ENCODE measurements at regions not wholly inside any gene's neighbourhood (a gene's known extent, or its start where the extent isn't known, plus 50 kb on each side); places are given as distances from the start of the nearest gene placed in this dataset.
A peak's percentile ranks its signal among the peaks of the same experiment; 100 is the strongest.
"Not testable (repeated sequence)": the region's sequence is repeated elsewhere in the genome, so short reads cannot be mapped to it uniquely, and the experiment has no call there.

- DNase-seq (ENCODE audit: low read depth) = no peak
These were observed 91.6 kb downstream of the CMC2 start for GRCh38 chr16:80915079-80915450.

DNA sequence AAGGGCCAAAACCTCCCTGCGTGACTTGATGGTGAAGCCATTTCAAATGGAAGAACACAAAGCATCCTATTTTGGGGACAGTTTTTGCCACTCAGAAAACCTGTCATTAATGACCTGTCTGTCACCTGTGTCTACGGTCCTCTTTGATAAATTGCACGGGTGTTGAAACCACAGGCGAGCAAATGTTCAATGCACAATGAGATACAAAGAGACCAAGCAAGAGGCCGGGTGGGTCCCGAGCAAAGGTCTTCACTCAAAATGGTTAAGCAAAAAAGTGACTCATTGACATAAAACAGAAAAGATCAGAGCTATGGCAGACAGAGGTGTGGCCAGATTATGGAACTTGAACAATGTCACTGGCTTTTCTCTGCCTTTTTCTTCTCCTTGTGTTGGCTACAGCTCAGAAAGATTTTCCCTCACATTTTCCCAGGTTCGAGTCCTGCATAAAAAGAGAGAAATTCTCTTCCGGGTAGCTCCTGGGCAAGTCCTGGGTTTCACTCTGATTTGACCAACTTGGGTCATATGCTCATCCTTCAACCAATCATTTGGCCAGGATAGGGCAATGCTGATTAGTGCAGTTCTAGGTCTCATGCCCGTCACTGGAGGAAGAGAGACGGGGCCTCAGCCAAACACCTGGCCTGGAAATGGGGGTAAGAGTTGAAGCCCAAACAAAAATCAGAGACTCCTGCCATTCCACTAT, 92.2 kb downstream of the CMC2 start:
- no peak for DNase-seq (ENCODE audit: low read depth)

DNA sequence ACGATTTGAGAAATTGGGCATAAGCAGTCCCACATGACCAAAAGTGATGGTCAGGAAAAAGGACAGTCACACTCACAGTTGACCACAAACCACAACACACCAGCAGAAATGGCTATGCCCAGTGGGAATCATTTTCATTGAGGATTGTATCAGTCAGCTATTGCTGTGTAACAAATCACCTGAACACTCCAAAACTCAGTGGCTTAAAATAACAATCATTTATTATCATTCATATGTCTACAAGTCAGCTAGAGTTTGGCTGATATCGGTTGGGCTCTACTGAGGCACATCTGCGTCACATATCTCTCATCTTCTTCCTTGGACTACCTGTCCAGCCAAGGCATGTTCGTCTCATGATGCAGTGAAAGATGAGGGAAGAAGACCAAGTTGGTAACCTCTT, 93.3 kb downstream of the CMC2 start:
- no peak for DNase-seq (ENCODE audit: low read depth)

DNA sequence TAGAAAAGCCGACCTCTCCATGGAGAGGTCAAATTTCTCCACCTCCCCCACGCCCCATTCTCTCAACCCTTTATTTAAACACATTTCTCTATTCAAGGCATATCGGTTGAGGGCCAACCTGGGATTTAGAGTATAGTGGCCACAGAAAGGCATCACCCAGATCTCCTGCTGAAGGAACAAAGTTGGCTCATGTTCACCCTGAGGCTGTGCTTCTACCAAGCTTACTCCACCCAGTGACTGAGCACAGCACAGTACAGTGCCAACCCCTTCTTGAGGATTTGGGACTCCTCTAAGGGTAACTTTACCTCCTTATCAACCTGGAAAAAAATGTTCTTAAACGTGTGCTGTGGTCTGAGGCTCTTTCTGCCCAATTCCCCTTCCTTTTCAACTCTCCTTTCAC, 94.0 kb downstream of the CMC2 start:
- DNase-seq (ENCODE audit: low read depth) = no peak

DNA sequence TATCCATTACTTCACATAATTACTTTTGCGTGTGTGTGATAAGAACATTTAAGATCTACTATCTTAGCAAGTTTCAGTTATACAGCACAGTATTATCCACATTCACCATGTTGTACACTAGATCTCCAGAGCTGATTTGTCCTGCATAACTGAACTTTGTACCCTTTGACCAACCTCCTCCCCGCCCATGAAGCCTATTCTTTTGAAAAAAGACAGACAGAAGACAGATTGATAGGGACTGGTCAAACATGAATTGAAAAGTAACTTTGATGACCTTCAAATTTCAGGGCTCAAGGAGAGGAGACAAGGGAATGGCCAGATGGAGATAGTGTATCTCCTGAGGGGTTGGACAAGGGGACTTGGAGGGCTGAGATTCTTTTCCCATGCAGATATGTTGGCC, 96.3 kb downstream of the CMC2 start:
- no peak for DNase-seq (ENCODE audit: low read depth)

DNA sequence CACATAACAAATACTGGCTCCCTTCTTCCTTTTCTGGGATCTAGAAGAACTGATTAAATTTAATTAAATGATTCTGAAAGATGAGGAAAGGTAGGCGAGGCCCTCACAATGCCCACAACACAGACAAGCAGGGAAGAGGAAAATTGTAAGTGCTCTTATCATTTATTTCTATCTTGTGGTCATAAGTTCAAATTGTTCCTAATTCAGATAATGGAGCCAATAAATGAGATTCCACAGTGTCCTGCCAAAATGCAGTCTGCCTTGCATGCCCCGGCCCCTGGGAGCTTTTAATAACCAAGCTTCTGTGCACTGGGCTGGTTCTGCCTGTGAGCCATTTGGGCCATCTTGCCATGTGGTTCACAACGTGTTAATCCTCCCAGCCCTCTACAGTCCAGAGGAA, 97.0 kb downstream of the CMC2 start:
- DNase-seq (ENCODE audit: low read depth) = no peak

- DNase-seq (ENCODE audit: low read depth) = not testable (repeated sequence)
These were observed 100.5 kb downstream of the CMC2 start for GRCh38 chr16:80906169-80906568.

- no peak for DNase-seq (ENCODE audit: low read depth)
These were observed 99.2 kb upstream of the CDYL2 start for GRCh38 chr16:80903616-80904015.

GRCh38 chr16:80902306-80903110, 98.1 kb upstream of the CDYL2 start:
- DNase-seq (ENCODE audit: low read depth) = no peak

DNA sequence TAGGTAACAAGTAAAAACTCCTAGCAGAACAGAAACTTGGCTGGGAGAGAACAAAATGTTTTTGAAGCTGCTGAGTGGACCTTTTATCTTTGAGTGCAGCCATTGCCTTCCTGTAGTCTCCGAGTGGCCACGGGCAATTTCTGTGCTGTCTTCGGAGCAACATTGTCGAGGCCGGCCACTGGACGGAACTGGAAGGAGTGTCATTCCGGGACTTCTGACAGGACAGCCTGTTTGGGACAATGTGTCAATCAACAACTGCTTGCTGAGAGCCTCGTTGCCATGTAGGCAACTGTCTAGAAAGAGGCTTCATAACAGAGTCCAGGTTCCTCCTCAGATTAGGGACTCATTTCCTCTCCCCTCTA, 96.2 kb upstream of the CDYL2 start:
- DNase-seq (ENCODE audit: low read depth) = no peak

DNA sequence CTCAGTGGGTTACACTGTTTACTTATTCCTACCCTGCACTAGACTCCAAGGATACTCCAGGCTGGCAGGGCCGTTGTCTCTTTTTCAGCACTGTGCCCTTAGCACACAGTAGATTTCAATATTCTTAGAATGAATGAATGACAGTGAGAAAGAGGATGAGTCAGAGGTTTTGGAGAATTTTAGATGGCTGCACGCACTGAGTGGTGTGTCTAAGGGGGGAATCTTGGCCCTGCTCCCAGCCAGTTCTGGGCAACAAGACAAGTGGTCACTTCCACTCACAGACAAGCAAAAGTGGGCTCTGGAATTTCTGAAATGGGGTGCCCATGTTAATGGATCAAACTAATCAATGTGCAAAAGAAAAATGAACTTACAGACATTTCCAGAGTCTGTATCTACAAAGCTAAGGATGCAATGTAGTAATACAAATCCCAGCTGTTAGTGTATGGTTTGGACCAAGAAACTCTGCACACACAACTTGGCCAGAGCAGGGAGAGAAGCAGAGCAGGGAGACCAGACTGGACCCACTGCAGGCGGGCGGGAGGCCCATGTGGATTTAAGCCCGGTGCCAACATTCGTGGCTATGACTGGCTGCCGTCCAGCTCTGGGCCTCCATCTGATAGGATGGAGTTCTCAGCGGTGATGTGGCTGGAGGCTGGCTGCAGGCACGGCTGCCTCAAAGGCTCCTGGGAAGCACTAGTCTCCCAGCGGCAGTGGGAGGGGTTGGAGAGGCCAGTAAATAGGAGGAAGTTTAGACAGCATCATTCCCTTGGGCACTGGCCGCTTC, 95.6 kb upstream of the CDYL2 start:
- peak; percentile 89 for DNase-seq (ENCODE audit: low read depth)

DNA sequence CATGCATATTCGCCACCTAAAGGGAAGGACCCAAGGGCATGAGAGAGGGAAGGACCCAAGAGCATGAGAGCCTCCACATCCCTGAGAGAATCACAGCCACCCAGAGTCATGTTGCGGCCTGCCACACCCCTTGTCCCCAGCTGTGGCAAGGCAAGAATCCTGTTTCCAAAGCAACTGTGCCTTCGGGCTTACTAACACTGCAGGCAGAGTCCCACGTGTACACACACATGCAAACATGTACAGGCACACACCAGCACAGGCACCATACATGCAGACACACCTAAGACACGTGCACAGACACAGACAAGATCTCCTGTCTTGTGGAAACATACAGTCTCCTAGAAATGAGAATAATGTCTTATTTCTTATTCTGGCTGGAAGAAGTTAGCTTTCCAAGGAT, 92.4 kb upstream of the CDYL2 start:
- no peak for DNase-seq (ENCODE audit: low read depth)

DNA sequence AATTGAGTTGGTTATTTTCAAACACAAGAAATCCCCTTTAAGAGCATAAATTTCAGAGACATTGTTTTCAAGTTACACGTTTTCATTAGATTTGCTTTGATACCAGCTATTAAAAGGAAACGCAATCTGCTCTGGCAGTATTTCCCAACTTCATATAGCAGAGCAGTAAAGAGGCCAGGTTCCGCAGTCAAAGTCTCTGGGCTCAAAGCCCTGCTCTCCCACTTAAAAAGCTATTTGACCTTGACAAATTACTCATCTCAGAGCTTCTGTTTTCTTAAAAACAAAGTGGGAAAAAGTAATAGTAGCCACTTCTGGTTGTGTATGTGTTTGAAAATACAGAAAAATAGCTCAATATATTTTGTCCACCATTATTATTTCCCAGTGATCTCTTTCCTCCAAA, 89.7 kb upstream of the CDYL2 start:
- DNase-seq (ENCODE audit: low read depth) = no peak

DNA sequence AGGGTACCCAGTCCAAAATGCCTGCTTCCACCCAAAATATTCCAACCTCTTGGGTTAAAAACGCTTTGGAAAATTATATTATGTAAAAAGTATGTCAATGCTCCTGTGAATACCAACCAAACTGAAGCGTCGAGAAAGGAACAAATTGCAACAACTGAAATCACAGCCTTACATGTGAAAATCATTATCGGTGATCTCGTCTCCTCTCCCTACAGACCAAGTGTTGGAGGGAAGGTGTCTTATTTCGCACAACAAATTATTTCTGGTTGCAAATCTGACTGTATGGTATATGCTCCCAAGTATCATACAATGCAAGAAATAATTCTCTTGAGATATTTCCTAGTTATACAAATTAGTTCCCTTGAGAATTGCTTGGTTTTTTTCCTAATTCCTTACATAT, 89.3 kb upstream of the CDYL2 start:
- no peak for DNase-seq (ENCODE audit: low read depth)

GRCh38 chr16:80892395-80892794, 88.0 kb upstream of the CDYL2 start:
- DNase-seq (ENCODE audit: low read depth) = not testable (repeated sequence)

DNA sequence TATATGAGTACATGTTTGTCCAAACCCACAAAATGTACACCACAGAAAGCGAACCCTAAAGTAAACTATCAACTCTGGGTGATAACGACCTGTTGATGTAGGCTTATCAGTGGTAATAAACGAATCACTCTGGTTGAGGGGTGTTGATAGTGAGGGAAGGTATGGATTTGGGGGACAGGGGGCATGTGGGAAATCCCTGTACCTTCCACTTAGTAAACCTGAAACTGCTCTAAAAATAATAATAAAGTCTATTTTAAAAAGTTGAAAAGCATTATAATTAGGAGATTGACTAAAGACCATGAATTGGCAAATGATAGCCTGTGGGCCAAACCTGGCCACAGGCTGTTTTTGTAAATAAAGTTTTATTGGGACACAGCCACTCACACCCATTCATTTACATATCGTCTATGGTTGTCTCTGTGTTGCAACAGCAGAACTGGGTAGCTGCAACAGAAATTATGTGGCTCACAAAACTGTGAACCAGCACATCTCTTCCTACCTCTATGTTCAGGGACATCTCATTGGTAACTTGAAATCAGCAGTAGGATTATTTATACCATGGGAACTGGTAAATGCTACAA, 85.5 kb upstream of the CDYL2 start:
- DNase-seq (ENCODE audit: low read depth) = no peak

DNA sequence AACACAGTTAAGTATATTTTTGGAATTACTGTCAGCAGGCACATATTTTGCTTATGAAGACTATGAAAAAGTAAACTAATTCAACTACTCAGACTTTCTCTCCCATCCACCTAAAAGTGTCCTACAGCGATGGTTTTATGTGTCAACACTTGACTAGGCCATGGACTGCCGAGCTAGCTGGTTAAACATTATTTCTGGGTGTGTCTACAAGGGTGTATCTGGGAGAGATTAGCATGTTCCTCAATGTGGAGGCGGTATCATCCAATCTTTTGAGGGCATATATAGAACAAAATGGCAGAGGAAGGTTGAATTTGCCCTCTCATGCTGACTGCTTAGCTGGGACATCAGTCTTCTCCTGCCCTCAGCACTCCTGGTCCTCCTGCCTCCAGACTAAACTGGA, 82.7 kb upstream of the CDYL2 start:
- no peak for DNase-seq (ENCODE audit: low read depth)

DNA sequence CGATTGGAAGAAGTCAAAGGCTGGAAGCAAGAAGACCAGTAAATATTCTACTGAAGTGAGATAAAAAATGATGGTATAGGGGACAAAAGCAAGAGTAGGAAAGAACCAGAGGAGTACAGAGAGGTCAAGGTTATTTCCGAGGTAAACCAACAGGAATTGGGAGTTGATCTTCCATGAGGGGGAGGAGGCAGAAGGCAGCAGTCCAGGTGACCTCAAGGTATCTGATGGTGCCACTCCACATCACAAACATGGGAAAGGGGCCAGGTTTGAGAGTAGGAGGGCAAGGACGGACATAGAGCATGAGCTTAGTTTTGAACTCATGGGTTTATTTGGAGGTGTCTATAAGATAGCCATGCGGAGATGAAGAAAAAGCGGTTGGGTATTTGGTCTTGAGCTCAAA, 79.4 kb upstream of the CDYL2 start:
- DNase-seq (ENCODE audit: low read depth) = no peak

DNA sequence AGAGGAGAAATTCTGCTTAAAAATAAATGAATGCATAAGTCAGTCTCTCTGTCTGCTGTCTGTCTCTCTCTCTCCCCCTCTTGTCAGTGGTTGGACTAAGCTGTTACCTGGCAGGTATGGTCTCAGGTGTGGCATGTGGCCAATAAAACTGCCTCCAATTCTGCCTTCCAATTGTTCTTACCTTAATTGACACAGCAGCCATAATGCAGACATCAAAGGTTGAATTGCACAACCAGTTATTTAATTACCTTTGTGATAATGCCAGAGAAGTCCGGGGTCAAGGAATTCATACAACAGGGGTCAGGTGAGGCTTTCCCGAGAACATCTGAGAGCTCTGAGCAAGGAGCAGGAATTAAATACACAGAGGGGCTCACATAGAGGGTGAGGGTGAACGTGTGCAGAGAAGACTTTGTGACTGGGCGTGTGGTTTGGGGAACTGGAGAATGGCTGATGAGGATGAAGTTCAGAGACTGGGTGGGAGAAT, 78.8 kb upstream of the CDYL2 start:
- no peak for DNase-seq (ENCODE audit: low read depth)

DNA sequence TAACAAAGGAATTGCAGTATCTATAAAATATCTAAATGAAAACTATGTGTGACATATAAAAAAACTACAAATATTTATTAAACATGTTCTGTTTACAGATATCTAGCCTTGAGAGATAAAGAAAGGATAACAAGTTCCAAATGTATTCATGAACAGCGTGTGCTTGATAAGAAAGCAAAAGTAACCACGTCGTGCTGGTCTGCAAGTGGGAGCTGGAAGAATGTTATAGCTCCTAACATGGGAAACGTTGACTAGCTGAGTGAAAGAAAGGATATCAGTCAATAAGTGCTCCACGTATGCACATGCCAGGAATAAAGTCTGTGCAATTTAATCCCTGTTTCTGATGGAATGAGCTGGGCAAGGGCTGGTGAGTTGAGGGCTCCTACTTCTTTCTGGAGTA, 71.2 kb upstream of the CDYL2 start:
- DNase-seq (ENCODE audit: low read depth) = no peak

- DNase-seq (ENCODE audit: low read depth) = no peak
These were observed 70.5 kb upstream of the CDYL2 start for GRCh38 chr16:80874925-80875324.

DNA sequence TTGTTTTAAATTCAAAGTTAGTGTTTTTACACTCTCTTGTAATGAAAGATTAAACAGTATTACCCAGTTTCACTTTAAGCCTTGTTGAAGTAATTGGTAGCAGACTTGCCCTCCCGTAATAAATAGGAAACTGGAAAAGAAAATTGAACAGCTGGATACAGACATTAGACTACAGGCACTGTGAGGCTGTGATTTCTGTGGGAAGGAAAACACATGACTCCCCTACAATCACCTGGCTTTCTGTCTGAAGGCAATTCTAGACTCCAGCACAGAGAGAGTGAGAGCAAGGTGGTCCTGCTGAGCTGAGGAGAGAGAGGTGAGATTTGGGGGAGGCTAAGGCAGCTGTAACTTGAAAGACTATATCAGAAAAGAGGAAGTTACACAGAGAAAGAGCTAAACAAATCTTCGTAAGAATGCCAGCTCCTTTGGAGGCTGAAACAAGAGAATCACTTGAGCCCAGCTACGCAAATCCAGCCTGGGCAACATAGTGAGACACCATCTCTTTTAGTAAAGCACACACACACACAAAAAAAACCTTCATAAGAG, 57.8 kb upstream of the CDYL2 start:
- no peak for DNase-seq (ENCODE audit: low read depth)
